ENCODE measurements at regions not wholly inside any gene's neighbourhood (a gene's known extent, or its start where the extent isn't known, plus 50 kb on each side); places are given as distances from the start of the nearest gene placed in this dataset.

DNA sequence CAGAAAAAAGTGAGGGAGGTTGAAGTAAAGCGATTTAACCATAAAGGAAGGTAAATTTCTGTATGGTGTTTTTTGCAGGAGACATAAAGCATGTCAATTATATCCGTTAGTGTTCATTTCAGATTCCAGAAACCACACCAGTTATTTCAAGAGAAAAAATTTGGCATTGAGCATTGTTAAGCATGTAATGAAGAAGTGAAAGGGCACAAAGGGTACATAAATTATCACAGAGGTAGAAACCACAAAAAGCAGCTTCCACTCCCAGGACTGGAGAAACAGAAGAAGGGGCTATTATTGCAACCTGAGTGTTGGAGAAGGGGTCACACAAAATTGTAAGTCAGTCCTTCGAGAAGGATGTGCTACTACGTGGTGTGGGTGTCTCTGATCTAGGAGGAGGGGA is 72.2 kb upstream of the DACH1 start:
- H2BK12ac ChIP-seq (ENCODE audit: low read length), result no peak overlapping the region
- H2BK5ac ChIP-seq (ENCODE audit: low read length), result no peak overlapping the region
- no peak overlapping the region for H4K8ac ChIP-seq (ENCODE audit: low read depth, low read length)
- H2BK120ac ChIP-seq (ENCODE audit: low read depth, low read length), result no peak overlapping the region
- H3K4ac ChIP-seq (ENCODE audit: low read length), result no peak overlapping the region
- no CpG with 5 or more reads among the region's 4 CpGs for WGBS, 2 donors (ENCODE audit: extremely low coverage in 2 of 2, insufficient read length in 2 of 2, insufficient replicate concordance in 1 of 2)
- H3K4me1 ChIP-seq (ENCODE audit: control insufficient read depth in 2 of 2, insufficient read depth in 1 of 2, low read depth in 1 of 2, low read length in 2 of 2), result peaks cover 0 to 5% of the 10 kb centered on the region in 2 donors
- H3K4me3 ChIP-seq (ENCODE audit: low read length in 2 of 2), result no peak overlapping the region
- DNase-seq (ENCODE audit: low spot score), result no peak
- H3K79me1 ChIP-seq (ENCODE audit: low read depth, low read length), result no peaks in the 10 kb centered on the region
- no peak overlapping the region for H3K14ac ChIP-seq (ENCODE audit: low read length)
- H3K23ac ChIP-seq (ENCODE audit: low read depth, low read length, poor library complexity), result no peak overlapping the region
- H3K27ac ChIP-seq (replicated peaks; ENCODE audit: low read length), result no peak overlapping the region
- no peak overlapping the region for H3K18ac ChIP-seq (ENCODE audit: low read length)
- H3K27me3 ChIP-seq (ENCODE audit: control insufficient read depth in 3 of 3, insufficient read depth in 3 of 3, low read depth in 1 of 3, low read length in 3 of 3), result no peaks in the 10 kb centered on the region
- no peak overlapping the region for H2AFZ ChIP-seq (ENCODE audit: low read length)
- H3K4me2 ChIP-seq (ENCODE audit: insufficient read depth, low read length, poor library complexity, severe bottlenecking), result no peak overlapping the region
- no peaks in the 10 kb centered on the region for H3K36me3 ChIP-seq (replicated peaks in 1 of 2; ENCODE audit: control insufficient read depth in 2 of 2, insufficient read depth in 2 of 2, low read length in 2 of 2)
- no peaks in the 10 kb centered on the region for H3K9me3 ChIP-seq (replicated peaks in 1 of 2; ENCODE audit: control insufficient read depth in 2 of 2, insufficient read depth in 1 of 2, low read depth in 1 of 2, low read length in 2 of 2)
- H4K91ac ChIP-seq (ENCODE audit: low read depth, low read length, poor library complexity), result no peak overlapping the region
- no peak overlapping the region for H2BK15ac ChIP-seq (ENCODE audit: low read length)
- no peak overlapping the region for H2AK5ac ChIP-seq (ENCODE audit: low read depth, low read length)
- no peak overlapping the region for H3K9ac ChIP-seq (ENCODE audit: low read depth, low read length, poor library complexity)

DNA sequence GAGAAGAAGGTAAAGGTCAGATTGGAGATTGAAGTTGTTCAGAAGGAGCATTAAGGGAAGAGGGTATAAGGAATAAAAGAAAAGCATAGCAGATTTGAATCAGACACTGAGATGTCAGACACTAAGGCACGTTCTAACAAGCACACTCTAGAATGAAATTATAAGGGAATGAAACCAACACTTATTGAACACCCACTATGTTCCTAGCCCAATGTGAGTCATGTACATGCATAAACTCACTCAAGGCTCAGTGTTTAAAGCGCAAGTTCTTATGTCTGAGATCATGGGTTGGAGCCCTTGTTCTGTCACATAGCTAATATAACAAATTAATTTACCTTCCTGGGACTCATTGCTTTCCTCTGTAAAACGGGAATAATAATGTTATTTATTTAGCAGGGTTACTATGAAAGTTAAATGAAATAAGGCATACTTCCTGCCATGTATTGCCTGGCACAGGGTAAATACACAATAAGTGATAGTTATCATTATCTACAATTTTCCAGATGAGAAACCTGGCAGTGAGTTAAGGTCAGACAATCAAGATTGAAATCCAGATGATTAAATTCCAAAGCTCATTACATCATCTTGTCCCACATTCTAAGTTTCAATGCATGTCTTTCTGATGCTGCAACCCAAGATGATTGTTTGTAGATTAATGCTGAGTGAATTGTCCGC is 68.3 kb upstream of the DACH1 start:
- H2BK120ac ChIP-seq (ENCODE audit: low read depth, low read length), result no peak overlapping the region
- H3K14ac ChIP-seq (ENCODE audit: low read length), result no peak overlapping the region
- no peak overlapping the region for H3K9ac ChIP-seq (ENCODE audit: low read depth, low read length, poor library complexity)
- H3K27me3 ChIP-seq (ENCODE audit: control insufficient read depth in 3 of 3, insufficient read depth in 3 of 3, low read depth in 1 of 3, low read length in 3 of 3), result no peaks in the 10 kb centered on the region
- no peak overlapping the region for H3K4me2 ChIP-seq (ENCODE audit: insufficient read depth, low read length, poor library complexity, severe bottlenecking)
- H2BK12ac ChIP-seq (ENCODE audit: low read length), result no peak overlapping the region
- H4K91ac ChIP-seq (ENCODE audit: low read depth, low read length, poor library complexity), result no peak overlapping the region
- DNase-seq (ENCODE audit: low spot score), result no peak
- no peaks in the 10 kb centered on the region for H3K36me3 ChIP-seq (replicated peaks in 1 of 2; ENCODE audit: control insufficient read depth in 2 of 2, insufficient read depth in 2 of 2, low read length in 2 of 2)
- no peaks in the 10 kb centered on the region for H3K79me1 ChIP-seq (ENCODE audit: low read depth, low read length)
- H2BK5ac ChIP-seq (ENCODE audit: low read length), result no peak overlapping the region
- WGBS, 2 donors (ENCODE audit: extremely low coverage in 2 of 2, insufficient read length in 2 of 2, insufficient replicate concordance in 1 of 2), result no CpG with 5 or more reads among the region's 4 CpGs
- no peak overlapping the region for H3K4ac ChIP-seq (ENCODE audit: low read length)
- peaks cover 0 to 5% of the 10 kb centered on the region in 2 donors for H3K4me1 ChIP-seq (ENCODE audit: control insufficient read depth in 2 of 2, insufficient read depth in 1 of 2, low read depth in 1 of 2, low read length in 2 of 2)
- H3K9me3 ChIP-seq (replicated peaks in 1 of 2; ENCODE audit: control insufficient read depth in 2 of 2, insufficient read depth in 1 of 2, low read depth in 1 of 2, low read length in 2 of 2), result no peaks in the 10 kb centered on the region
- no peak overlapping the region for H3K4me3 ChIP-seq (ENCODE audit: low read length in 2 of 2)
- H3K23ac ChIP-seq (ENCODE audit: low read depth, low read length, poor library complexity), result no peak overlapping the region
- H4K8ac ChIP-seq (ENCODE audit: low read depth, low read length), result no peak overlapping the region
- H3K18ac ChIP-seq (ENCODE audit: low read length), result no peak overlapping the region
- no peak overlapping the region for H3K27ac ChIP-seq (replicated peaks; ENCODE audit: low read length)
- H2BK15ac ChIP-seq (ENCODE audit: low read length), result no peak overlapping the region
- H2AK5ac ChIP-seq (ENCODE audit: low read depth, low read length), result no peak overlapping the region
- no peak overlapping the region for H2AFZ ChIP-seq (ENCODE audit: low read length)

DNA sequence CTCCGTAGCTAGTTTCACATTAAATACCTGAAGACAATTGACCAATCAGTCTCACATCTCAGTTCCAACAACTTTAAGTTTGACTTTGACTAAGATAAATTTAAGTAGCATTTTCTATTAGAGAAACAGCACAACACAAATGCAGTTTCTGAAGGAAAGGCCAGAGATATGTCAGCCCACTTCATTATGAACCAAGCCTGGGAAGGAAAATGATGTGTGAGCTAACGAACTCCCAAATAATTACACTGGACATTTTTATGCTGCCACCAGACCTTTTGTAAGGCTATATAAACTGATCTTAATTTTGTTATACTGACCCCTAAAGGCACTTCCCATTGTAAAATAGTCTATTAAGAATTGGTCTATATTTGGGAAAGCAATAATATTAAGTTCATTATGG is 57.9 kb upstream of the DACH1 start:
- Histone ChIP-seq H3K9ac (ENCODE audit: low read depth, low read length, poor library complexity) (no peak overlapping the region), H3K23ac (ENCODE audit: low read depth, low read length, poor library complexity) (no peak overlapping the region)

DNA sequence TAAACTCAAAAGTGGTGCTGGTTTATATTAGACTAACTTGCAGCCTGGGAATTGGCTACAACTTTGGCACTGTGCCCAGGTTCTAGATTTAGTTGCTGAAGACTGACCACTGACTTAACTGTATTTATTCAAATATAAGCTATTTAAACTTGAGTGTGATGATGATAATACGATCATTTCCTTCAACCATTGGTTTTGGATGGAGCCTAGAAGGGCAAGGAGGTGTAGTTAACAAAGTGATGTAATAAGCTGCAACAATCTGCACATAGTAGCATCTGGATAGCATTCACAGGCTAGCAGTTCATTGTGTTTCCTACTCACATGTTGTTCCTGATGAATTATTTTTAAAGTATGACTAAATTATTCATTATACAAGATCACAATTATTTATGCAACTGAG is 55.2 kb upstream of the DACH1 start:
- Histone ChIP-seq H3K9me3 (replicated peaks in 1 of 2; ENCODE audit: control insufficient read depth in 2 of 2, insufficient read depth in 1 of 2, low read depth in 1 of 2, low read length in 2 of 2) (no peaks in the 10 kb centered on the region), H2AFZ (ENCODE audit: low read length) (no peak overlapping the region), H3K14ac (ENCODE audit: low read length) (no peak overlapping the region), H2BK120ac (ENCODE audit: low read depth, low read length) (no peak overlapping the region), H2AK5ac (ENCODE audit: low read depth, low read length) (no peak overlapping the region), H3K79me1 (ENCODE audit: low read depth, low read length) (no peaks in the 10 kb centered on the region), H3K4me1 (ENCODE audit: control insufficient read depth in 2 of 2, insufficient read depth in 1 of 2, low read depth in 1 of 2, low read length in 2 of 2) (no peaks in the 10 kb centered on the region), H3K4ac (ENCODE audit: low read length) (no peak overlapping the region), H3K27ac (replicated peaks; ENCODE audit: low read length) (no peak overlapping the region), H3K18ac (ENCODE audit: low read length) (no peak overlapping the region), H4K91ac (ENCODE audit: low read depth, low read length, poor library complexity) (no peak overlapping the region), H4K8ac (ENCODE audit: low read depth, low read length) (no peak overlapping the region), H3K9ac (ENCODE audit: low read depth, low read length, poor library complexity) (no peak overlapping the region), H3K27me3 (ENCODE audit: control insufficient read depth in 3 of 3, insufficient read depth in 3 of 3, low read depth in 1 of 3, low read length in 3 of 3) (no peaks in the 10 kb centered on the region), H2BK12ac (ENCODE audit: low read length) (no peak overlapping the region), H3K4me2 (ENCODE audit: insufficient read depth, low read length, poor library complexity, severe bottlenecking) (no peak overlapping the region), H3K4me3 (ENCODE audit: low read length in 2 of 2) (no peak overlapping the region), H2BK5ac (ENCODE audit: low read length) (no peak overlapping the region), H3K23ac (ENCODE audit: low read depth, low read length, poor library complexity) (no peak overlapping the region), H2BK15ac (ENCODE audit: low read length) (no peak overlapping the region), H3K36me3 (replicated peaks in 1 of 2; ENCODE audit: control insufficient read depth in 2 of 2, insufficient read depth in 2 of 2, low read length in 2 of 2) (no peaks in the 10 kb centered on the region)
- WGBS, 2 donors (ENCODE audit: extremely low coverage in 2 of 2, insufficient read length in 2 of 2, insufficient replicate concordance in 1 of 2), result no CpG with 5 or more reads among the region's 1 CpG
- DNase-seq (ENCODE audit: low spot score), result no peak

More for the DNA sequence above, 57.9 kb upstream of the DACH1 start:
- Histone ChIP-seq H3K4me1 (ENCODE audit: control insufficient read depth in 2 of 2, insufficient read depth in 1 of 2, low read depth in 1 of 2, low read length in 2 of 2) (no peaks in the 10 kb centered on the region), H2BK12ac (ENCODE audit: low read length) (no peak overlapping the region), H3K4me2 (ENCODE audit: insufficient read depth, low read length, poor library complexity, severe bottlenecking) (no peak overlapping the region), H3K79me1 (ENCODE audit: low read depth, low read length) (no peaks in the 10 kb centered on the region), H2BK120ac (ENCODE audit: low read depth, low read length) (no peak overlapping the region), H3K27me3 (ENCODE audit: control insufficient read depth in 3 of 3, insufficient read depth in 3 of 3, low read depth in 1 of 3, low read length in 3 of 3) (no peaks in the 10 kb centered on the region), H4K91ac (ENCODE audit: low read depth, low read length, poor library complexity) (no peak overlapping the region), H3K9me3 (replicated peaks in 1 of 2; ENCODE audit: control insufficient read depth in 2 of 2, insufficient read depth in 1 of 2, low read depth in 1 of 2, low read length in 2 of 2) (no peaks in the 10 kb centered on the region), H2BK5ac (ENCODE audit: low read length) (no peak overlapping the region), H2BK15ac (ENCODE audit: low read length) (no peak overlapping the region), H3K27ac (replicated peaks; ENCODE audit: low read length) (no peak overlapping the region), H3K4me3 (ENCODE audit: low read length in 2 of 2) (no peak overlapping the region), H3K18ac (ENCODE audit: low read length) (no peak overlapping the region), H3K4ac (ENCODE audit: low read length) (no peak overlapping the region), H3K14ac (ENCODE audit: low read length) (no peak overlapping the region), H4K8ac (ENCODE audit: low read depth, low read length) (no peak overlapping the region), H2AK5ac (ENCODE audit: low read depth, low read length) (no peak overlapping the region), H3K36me3 (replicated peaks in 1 of 2; ENCODE audit: control insufficient read depth in 2 of 2, insufficient read depth in 2 of 2, low read length in 2 of 2) (no peaks in the 10 kb centered on the region), H2AFZ (ENCODE audit: low read length) (no peak overlapping the region)
- no peak for DNase-seq (ENCODE audit: low spot score)
- no CpG with 5 or more reads among the region's 2 CpGs for WGBS, 2 donors (ENCODE audit: extremely low coverage in 2 of 2, insufficient read length in 2 of 2, insufficient replicate concordance in 1 of 2)

Measured in neuronal stem cell (in vitro differentiated cells).